Activated T-cell treated with anti-CD3 and anti-CD28 coated beads for 4 hours (primary cell): ENCODE measurements at regions not wholly inside any gene's neighbourhood (a gene's known extent, or its start where the extent isn't known, plus 50 kb on each side); places are given as distances from the start of the nearest gene placed in this dataset.
"Not testable (repeated sequence)": the region's sequence is repeated elsewhere in the genome, so short reads cannot be mapped to it uniquely, and the experiment has no call there.

Source experiments
- DNase-seq: peaks from one replicate; pipeline ENCODE4 v3.0.0-alpha.2; 2020

DNA sequence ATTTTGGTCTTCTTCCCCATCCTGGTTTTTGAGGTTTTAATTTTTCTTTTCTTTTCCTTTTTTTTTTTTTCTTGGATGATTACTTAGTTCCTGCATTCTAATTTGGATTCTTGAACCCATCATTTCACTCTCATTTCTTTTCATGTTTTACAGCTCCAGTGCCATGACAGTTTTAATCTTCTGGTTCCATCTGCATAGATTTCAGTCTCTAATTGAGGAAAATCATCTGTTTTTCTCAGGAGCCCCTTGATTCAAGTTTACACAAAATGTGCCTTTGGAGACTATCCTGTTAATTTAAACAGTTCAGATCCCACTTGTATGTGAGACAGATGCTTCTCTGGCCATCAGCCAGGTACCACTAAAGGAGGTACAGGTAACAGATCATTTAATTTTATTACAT lies 379.9 kb downstream of the PIK3C3 start:
- DNase-seq, result no peak

DNA sequence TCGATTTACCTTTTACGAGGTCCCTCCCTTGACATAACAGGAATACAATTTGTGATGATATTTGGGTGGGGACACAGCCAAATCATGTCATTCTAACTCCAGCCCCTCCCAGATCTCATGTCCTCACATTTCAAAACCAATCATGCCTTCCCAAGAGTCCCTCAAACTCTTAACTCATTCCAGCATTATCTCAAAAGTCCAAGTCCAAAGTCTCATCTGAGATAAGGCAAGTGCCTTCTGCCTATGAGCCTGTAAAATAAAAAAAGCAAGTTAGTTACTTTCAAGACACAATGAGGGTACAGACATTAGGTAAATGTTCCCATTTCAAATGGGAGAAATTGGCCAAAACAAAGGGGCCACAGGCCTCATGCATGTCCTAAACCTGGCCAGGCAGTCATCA lies 381.1 kb downstream of the PIK3C3 start:
- no peak for DNase-seq

DNA sequence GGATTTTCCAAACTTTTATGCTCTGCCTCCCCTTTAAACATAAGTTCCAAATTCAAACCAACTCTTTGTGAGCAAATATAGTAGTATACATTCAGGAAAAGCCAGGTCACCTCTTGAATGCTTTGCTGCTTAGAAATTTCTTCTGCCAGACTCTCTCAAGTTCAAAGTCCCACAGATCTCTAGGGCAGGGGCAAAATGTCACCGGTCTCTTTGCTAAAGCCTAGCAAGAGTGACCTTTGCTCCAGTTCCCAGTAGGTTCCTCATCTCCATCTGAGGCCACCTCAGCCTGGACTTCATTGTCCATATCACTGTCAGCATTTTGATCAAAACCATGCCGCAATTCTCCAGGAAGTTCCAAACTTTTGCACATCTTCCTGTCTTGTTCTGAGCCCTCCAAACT lies 382.3 kb downstream of the PIK3C3 start:
- DNase-seq, result not testable (repeated sequence)

DNA sequence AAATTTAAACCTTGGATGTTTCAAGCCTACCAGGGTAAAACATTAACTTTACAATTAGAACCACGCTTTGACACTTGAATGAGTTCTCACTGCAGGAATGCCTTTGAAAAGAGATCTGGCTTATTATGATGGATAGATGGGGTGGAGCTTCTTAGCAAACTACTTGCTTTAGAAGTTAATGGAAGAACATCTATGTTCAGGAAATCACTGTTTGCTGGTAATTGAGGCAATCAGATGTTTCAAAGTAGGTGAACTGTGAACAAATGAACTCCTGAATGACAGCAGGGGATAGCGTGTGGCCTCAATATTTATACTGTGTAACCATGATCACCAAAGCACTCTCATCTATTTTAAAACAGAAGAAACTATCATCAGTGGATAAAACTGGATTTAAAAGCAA lies 383.6 kb downstream of the PIK3C3 start:
- DNase-seq, result no peak

DNA sequence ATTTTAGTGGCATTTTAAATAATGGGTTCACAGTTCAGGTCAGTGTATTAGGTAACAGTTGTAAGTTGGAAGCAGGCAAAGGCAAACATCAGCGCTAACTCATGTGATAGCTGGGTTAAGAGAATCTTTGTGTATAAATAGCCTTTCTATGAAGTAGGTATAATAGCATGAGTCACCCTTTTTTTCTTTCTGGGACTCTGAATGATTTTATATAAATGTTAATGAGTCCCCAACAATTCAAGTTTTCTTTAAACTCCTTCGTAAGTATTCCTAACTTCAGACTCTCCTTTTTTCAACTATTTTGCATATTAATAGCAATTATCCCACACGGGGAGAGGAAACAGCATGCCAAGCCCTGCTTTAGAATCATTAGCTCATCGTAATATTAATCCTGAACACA lies 384.3 kb downstream of the PIK3C3 start:
- no peak for DNase-seq

DNA sequence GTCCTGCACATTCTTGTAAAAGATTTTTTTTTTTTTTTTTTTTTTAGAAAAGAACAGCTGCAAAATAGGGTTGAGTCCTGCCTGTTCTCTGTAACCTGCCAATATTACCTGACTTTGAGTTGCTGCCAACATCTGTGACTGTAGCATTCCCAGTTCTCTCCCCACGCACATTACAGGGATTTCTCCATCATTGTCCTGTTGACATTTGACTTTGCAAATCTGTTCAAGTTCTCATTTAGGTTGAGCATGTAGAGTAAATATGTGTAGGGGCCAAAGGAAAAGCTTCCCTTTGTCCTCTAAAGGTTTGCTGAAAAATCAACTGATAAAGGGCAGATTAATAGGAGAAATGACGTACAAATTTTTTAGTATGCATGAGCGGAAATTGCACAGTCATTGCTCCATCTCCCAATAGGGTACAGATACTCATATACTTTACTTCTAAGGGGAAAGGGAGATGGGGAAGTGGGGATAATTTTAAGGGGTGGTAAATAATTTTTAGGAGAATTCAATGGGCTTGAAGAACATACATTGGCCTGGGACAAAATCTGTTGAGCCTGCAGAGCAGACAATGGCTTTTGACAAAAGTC lies 385.5 kb downstream of the PIK3C3 start:
- DNase-seq, result no peak

DNA sequence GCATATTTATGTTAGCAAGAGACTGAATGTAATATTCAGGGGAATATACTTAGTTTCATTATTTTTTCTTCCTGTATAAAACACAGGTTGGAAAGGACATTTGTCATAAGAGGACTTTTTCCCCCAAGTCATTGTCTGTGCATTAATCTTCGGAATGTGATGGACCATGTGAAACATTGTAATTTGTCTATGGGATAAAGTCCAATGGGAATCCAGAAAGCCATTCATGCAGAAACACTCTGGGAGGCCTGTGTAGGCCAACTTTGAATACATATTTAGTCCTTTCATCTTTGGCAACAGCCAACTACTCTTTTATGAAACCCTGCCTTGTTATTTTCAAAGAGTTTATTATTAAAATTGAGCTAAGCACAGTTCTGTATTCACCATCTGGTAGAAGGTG lies 386.4 kb downstream of the PIK3C3 start:
- no peak for DNase-seq

DNA sequence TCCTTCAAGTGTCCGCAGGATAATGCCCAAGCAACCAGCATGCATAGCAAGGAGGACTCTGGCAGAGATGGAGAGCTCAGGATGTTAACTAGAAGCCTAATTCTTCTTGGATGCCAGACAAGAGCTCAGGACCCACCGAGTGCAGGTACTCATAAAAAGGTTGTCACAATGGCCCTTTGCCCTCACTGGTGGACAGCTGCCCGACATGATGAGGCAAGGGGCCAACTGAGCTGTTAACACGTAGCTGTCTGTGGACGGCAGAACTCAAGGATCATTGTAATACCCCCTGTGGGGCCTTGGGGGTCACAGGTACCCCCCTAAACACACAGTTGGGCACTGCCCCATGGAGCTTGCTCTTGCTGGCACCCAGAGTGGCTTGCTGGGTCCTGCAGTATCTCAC lies 393.7 kb downstream of the PIK3C3 start:
- DNase-seq, result no peak

DNA sequence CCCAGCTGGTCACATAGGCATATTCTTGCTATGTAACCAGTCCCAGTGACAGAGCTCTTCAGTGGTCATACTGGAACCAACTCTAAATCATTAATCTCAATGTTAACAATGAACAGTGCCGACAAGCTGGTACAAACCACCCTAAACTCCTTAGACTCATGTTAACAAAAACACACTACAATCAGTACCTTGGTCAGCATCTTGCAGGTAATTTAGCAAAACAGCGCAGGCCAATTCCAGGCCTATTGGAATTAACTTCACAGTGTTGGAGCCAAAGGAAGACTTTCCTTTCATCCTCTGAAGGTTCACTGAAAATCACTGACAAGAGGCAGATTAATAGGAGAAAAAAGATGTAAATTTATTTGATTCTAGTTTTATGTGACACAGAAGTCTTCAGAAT lies 396.4 kb downstream of the PIK3C3 start:
- no peak for DNase-seq

DNA sequence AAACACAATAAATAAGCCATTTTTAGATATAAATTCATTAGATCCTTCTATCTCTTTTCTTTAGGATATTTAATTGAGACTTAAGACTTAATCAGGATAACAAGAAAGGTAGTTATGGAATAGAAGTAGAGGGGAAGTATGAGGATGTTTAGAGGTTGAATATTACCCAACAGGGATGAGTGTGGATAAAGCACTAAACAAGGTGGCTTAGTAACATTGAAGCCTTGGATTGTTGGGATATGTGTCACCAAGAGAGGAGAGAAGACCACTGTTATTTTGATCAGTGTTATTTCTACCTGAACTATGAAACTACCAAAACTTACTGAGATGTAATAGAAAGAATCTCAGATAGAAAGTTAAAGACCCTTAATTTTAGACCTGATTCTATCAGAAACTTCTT lies 405.7 kb downstream of the PIK3C3 start:
- no peak for DNase-seq

DNA sequence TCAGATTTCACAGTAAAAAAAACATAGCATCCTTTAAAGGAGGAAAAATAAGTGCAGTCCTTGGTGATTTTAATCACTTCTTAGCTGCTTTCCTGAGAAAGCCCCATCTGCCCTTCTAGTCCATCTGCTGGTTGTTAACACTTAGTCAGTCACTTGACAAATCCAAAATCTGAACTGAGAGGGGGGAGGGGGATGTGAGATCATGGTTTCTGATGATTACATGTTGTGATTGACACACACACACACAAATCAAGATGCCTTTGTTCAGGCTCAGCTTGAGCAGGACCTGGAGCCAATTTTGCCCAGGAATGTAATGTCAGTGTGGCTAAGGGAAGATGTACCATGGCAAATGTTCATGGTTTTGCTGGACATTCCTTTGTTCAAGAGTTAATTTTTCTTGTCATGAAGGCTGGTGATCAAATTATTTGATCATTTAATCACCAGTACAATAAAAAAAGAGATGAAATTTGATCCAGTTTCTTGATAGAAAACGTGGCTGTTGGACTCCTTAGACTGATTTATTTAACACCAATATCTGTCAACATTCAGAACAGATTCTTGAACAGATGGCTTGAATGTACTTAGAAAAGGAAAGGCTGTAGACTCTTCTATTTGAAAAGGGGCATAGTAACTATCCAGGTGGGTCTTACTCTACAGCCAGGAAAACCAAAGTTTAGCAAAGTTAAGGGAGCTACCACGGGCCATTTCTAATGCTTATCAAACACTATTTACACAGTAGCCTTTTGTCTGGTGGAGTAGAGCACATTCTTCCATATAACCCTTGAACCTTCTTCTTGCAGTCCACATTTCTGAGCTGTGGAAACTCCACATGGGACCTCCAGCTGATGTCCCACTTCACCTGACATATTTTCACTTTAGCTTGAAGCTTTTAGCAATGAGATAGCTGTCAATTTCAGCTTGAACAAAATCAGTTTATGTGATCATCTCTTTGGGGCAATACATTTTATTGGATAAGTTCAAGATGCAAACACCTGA lies 408.7 kb downstream of the PIK3C3 start:
- no peak for DNase-seq

DNA sequence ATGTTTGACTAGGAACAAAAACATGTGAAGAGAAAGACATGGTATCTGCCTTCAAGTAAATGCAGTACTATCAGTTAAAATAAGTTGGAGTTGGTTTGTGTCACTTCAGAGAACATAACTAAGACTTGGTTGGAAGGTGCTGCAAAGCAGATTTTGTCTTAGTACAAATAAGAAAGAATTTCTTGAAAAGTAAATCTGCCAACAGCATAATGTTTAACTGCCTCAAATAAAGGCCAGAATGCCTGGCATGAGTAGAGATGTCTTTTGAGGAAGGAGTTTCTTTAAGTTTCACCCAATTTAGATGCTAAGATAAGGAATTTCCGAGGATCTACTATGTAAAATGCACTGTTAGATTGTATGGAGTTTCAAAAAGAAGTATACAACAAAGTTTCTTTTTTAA lies 409.7 kb downstream of the PIK3C3 start:
- no peak for DNase-seq

DNA sequence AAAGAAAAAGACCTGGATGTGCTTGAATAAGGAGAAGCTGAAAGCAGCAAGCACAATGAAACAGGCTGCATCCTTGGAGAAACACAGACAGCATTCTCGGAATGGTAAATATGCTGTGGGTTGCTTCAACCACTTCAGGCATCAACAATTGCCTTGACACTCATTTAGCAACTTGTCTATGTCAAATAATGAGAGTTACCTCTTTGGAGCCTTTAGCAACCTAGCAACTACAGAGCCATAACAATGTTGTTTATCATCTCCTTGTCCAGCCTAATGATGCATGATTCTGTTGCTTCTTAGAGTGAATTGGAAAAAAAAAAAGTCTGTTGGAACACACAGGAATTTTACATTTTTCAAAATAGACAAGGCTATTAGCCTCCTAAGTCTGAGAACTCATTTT lies 410.6 kb downstream of the PIK3C3 start:
- DNase-seq, result no peak

DNA sequence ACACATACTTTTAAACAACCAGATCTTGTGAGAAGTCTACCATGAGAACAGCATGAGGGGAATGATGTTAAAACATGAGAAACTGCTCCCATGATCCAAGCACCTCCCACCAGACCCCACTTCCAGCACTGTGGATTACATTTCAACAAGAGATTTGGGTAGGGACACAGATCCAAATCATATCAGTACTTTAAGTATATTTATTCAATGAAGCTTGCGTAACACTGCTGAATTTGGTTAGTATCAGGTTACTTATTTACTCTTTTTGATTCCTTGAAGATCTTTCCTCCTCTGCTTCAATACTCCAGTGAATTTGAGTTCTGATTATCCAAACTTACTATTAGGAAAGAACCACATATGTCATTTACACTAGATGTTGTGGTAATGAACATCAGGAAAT lies 418.6 kb downstream of the PIK3C3 start:
- no peak for DNase-seq

DNA sequence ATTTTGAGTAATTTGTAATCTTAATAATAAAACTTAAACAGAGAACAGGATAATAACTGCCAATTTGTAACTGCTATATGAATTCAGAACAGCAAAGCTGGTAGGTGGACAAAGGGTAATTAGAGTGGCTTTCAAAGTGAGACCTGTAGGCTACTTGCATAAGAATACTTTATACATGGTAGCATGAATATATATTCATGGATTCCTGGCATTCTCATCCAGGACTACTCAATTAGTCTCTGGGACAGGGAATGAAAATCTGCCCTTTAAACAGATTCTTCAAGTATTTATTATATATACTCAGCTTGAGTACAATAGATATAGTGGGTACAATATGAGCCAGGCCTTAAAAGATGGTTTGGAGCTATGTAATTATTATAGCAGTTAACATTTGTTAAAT lies 419.9 kb downstream of the PIK3C3 start:
- DNase-seq, result no peak

DNA sequence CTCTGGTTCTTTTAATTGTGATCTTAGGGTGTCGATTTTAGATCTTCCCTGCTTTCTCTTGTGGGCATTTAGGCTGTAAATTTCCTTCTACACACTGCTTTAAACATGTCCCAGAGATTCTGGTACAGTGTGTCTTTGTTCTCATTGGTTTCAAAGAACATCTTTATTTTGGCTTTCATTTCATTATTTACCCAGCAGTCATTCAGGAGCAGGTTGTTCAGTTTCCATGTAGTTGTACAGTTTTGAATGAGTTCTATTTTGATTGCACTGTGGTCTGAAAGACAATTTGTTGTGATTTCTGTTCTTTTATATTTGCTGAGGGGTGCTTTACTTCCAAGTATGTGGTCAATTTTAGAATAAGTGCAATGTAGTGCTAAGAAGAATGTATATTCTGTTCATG lies 423.8 kb downstream of the PIK3C3 start:
- not testable (repeated sequence) for DNase-seq

DNA sequence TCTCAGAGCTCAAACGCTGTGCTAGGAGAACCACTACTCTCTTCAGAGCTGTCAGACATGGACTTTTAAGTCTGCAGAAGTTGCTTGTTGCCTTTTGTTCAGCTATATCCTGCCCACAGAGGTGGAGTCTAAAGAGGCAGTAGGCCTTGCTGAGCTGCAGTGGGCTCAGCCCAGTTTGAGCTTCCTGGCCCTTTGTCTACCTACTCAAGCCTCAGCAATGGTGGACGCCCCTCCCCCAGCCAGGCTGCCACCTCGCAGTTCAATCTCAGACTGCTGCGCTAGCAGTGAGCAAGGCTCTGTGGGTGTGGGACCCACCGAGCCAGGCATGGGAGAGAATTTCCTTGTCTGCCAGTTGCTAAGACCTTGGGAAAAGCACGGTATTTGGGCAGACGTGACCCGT lies 426.2 kb downstream of the PIK3C3 start:
- DNase-seq, result not testable (repeated sequence)

DNA sequence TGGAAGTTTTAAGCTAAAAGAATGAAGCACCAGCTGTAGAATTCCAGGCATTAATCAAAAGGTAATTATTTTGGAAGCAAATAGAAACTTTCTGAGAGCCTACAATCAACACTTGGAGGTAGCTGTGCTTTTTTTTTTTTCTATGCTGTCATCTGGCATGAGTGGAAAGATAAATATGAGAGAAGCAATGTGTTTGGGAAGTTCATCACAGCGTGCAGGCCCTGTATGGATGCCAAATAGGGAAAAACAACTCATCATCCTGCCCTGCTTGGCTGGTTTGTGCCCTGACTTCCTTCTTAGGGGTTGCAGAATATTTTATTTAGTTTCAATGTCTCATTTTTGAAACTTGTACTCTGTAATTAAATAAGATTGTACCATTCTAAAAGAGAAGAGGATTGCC lies 437.4 kb downstream of the PIK3C3 start:
- DNase-seq, result no peak

DNA sequence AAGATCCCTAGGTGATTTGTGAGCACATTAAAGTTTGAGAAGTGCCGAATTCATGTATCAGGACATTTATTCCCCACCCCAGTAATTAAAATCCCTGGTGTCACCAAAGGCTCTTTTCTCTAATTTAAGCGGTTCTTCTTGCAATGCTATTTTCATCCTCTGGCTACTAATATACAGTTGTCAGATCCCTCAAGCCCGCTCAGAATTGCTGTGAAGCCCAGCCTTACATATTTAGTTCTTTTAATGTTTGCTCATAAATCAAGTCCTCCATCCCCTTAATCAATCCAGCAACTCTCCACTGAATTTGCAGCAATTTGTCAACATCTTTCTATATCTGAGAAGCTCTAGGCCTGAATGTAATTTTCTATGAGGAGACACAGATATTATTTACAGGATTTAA lies 437.9 kb downstream of the PIK3C3 start:
- no peak for DNase-seq

DNA sequence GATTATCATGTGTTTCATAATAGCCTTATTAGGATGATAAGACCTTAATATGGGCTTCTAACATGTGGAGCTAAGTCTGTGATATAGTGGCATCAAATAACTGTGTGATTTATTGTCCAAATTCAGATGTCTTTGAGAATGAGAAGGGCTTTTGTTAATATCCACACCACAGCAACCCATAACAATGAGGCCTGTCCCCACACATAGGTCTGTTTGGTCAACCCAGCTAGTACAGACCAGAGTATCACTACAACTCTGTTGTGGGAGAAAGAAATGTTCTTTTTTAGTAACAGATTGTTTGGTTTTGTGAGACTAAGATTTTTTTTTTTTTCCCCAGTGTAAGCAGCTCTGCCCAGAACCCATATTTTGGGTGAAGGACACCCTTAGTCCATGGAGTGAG lies 439.2 kb downstream of the PIK3C3 start:
- no peak for DNase-seq

DNA sequence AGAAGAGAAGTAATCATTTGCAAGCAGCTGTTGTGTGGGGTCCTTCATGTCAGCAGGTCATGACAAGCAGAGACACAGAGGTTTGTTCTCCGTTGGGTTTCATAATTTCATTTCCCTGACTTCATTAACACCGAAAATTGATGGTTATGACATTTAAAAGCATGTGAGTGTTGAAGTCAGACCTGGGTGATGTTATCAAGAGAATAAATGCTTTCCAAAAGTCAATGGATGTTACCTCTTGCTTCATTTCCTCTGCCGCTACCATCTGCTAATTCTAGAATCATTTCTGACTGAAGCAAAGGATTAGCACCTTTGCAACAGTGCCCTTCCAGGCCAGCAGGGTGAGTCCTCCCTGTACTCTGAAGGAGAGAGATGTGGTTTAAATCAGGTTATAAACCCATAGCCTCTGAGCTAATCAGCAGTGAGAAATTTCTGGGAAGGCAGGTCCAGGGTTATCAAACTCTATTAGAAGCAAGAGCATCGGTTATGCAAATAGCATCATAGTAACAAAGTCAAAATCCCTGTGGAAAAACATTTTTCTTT lies 446.2 kb downstream of the PIK3C3 start:
- DNase-seq, result no peak

DNA sequence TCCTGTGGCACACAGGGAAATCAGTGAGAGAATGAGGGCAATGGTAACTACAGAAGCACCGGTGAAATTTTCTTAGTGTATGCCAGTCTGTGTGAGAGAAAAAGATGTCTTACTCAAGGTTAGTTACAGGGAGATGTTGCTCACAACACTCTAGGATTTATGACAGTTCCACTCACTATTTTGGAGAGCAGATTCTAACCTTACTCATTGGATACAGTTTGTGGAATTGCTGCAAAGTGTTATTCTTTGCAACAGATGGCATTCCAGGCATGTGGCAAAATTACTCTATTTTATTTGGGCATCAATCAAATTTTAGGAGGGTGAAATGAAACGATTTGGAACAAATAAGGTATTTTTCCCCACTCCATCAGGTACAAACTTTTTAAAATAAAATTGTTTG lies 449.1 kb downstream of the PIK3C3 start:
- DNase-seq, result no peak

DNA sequence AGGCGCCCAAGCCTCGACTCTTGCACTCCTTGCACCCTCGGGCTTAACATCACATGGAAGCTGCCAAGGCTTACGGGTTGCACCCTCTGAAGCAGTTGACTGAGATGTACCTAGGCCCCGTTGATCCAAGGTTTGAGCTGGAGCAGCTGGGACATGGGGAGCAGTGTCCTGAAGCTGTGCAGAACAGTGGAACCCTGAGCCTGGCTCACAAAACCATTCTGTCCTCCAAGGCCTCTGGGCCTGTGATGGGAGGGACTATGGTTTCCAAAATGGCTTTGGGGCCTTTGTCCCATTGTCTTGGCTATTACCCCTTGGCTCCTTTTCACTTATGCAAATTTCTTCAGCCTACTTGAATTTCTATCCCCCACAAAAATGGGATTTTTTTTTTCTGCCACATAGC lies 454.0 kb downstream of the PIK3C3 start:
- DNase-seq, result no peak

DNA sequence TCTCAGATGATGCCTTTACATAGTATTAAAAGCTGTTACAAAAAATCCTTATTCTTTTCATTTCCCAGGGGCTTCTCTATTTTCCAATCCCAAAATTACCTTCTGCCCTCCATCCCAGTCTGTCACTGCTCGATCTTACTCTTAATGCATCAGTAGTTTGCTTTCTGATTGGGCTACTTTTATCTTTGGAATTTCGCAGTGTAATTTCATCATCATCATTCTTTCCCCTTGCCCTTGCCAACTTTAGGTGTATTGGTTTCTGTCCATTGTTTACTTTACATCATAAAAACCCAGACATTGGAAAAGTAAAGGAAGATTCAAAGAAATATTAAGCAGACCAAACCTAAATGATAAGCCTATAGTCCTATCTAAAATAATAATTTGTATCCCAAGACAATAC lies 457.2 kb downstream of the PIK3C3 start:
- no peak for DNase-seq
